ENCODE measurements at regions not wholly inside any gene's neighbourhood (a gene's known extent, or its start where the extent isn't known, plus 50 kb on each side); places are given as distances from the start of the nearest gene placed in this dataset.

DNA sequence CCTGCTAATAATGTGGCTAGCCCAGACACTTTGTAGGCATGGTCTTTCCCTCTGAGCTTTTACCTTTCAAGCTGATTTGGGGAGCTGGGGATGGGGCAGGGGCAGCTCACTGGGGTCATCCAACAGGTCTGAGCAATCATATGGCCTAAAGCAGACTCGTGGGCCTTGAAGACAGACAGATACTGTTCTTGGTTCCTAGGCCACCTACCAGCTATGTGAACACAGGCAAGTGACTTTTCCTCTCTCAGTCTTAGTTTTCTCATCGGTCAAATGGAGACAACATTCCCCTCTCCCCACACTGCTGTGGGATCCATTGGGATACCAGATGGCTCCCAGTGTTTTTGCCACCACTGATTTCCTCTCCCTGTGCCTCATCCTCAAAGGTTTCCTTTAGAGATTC, 181.8 kb downstream of the RRAGC start:
- ChIA-PET POLR2A (interaction anchor here (0.6 to 1.7 kb wide), 2 partner anchors 10 to 67 kb away, joined by 3 to 5 read pairs; no protein-coding TSS in a partner anchor), CTCF (ENCODE audit: low intra/inter-chr PET ratio) (no interaction called here)
- Histone ChIP-seq H3K4me2 (ENCODE audit: insufficient read depth, low read length) (no peak overlapping the region), H3K36me3 (ENCODE audit: control insufficient read depth, insufficient read depth, low read length) (no peaks in the 10 kb centered on the region), H3K9ac (ENCODE audit: insufficient read depth in 1 of 2, low read depth in 2 of 2, low read length in 2 of 2) (no peak overlapping the region), H3K4me3 (no peak overlapping the region), H3K9me3 (replicated peaks; ENCODE audit: control insufficient read depth, insufficient read depth, low read depth, low read length) (no peaks in the 10 kb centered on the region), H3K27ac (ENCODE audit: extremely low read depth, low read depth, low read length) (no peak overlapping the region), H2AFZ (ENCODE audit: low read depth, low read length) (no peak overlapping the region), H3K27me3 (ENCODE audit: control insufficient read depth in 2 of 2, insufficient read depth in 2 of 2, low read length in 2 of 2) (peaks cover 4 to 13% of the 10 kb centered on the region in 2 experiments; a peak in 4 of 5 replicates), H3K9me1 (ENCODE audit: control insufficient read depth, insufficient read depth, low read length) (no peaks in the 10 kb centered on the region), H4K20me1 (replicated peaks; ENCODE audit: control insufficient read depth, insufficient read depth, low read length) (no peaks in the 10 kb centered on the region), H3K4me1 (replicated peaks in 1 of 2; ENCODE audit: control insufficient read depth in 2 of 2, insufficient read depth in 2 of 2, low read length in 2 of 2) (no peaks in the 10 kb centered on the region), H3K79me2 (ENCODE audit: control insufficient read depth, insufficient read depth, low read length) (no peaks in the 10 kb centered on the region)
- TF ChIP-seq, protein P1, sequence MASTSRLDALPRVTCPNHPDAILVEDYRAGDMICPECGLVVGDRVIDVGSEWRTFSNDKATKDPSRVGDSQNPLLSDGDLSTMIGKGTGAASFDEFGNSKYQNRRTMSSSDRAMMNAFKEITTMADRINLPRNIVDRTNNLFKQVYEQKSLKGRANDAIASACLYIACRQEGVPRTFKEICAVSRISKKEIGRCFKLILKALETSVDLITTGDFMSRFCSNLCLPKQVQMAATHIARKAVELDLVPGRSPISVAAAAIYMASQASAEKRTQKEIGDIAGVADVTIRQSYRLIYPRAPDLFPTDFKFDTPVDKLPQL (IDR thresholded peaks at IDR 0.05; ENCODE audit: extremely low read depth, insufficient read length) = no peak
- TF ChIP-seq ZBTB33 (CRISPR knock-in tag; IDR thresholded peaks at IDR 0.05) (no peak), SNIP1 (IDR thresholded peaks at IDR 0.05; ENCODE audit: low read depth) (no peak), GTF2F1 (IDR thresholded peaks at IDR 0.05; ENCODE audit: low read depth, low read length) (no peak), KHSRP (IDR thresholded peaks at IDR 0.05) (no peak), MAFK (IDR thresholded peaks at IDR 0.05; ENCODE audit: low read length) (no peak), TEAD2 (tag; IDR thresholded peaks at IDR 0.05) (no peak), CREB3 (tag; conservative IDR thresholded peaks at IDR 0.05; ENCODE audit: low read depth) (no peak), FOXK1 (CRISPR knock-in tag; IDR thresholded peaks at IDR 0.05; ENCODE audit: borderline replicate concordance) (no peak)
- 4% methylated on average over 2 of the region's 2 CpGs for WGBS (ENCODE audit: insufficient coverage, low coverage, missing lambda C conversion rate)
- BruUV-seq (replicated peaks) = no TSS peak
- in situ Hi-C loops (cut with MboI) = no loop called here
- ATAC-seq (no peak), DNase-seq (ENCODE audit: extremely low read depth in 1 of 4, low spot score in 3 of 4) (no peak), FAIRE-seq (no peak)
- intact Hi-C loops (cut with micrococcal nuclease) = no loop called here

Data from K562 (cell line).